Stimulated activated naive CD8-positive, alpha-beta T cell treated with anti-CD3 and anti-CD28 coated beads, Interleukin-15, amount 100 ng/mL, for 72 hours (primary cell): ENCODE measurements at regions not wholly inside any gene's neighbourhood (a gene's known extent, or its start where the extent isn't known, plus 50 kb on each side); places are given as distances from the start of the nearest gene placed in this dataset.

Source experiments
- ATAC-seq: fragments of 150-1000 bp; cut with Tn5 transposase; 2 replicates; pipeline ENCODE4 v1.10.0; 2021; ENCODE audit warnings: mild to moderate bottlenecking, moderate library complexity
- DNase-seq, 2 donors: peaks; one replicate each; pipeline ENCODE4 v3.0.0; 2021 to 2022
- H3K27ac Mint-ChIP-seq, 2 donors: one replicate each; pipeline ENCODE4 v1.8.0; 2022; ENCODE audit warnings: mild to moderate bottlenecking in 2 of 2, mixed read lengths in 2 of 2, moderate library complexity in 2 of 2
- H3K27me3 Mint-ChIP-seq: one replicate; pipeline ENCODE4 v1.8.0; 2022; ENCODE audit warnings: mixed read lengths
- H3K4me1 Mint-ChIP-seq: one replicate; pipeline ENCODE4 v1.8.0; 2022; ENCODE audit warnings: mild to moderate bottlenecking, mixed read lengths
- H3K4me3 Mint-ChIP-seq, 2 donors: one replicate each; pipeline ENCODE4 v1.8.0; 2022; ENCODE audit warnings: mild to moderate bottlenecking in 2 of 2, mixed read lengths in 2 of 2, moderate library complexity in 1 of 2
- H3K9me3 Mint-ChIP-seq, 2 donors: one replicate each; pipeline ENCODE4 v1.8.0; 2022; ENCODE audit warnings: mixed read lengths in 2 of 2

DNA sequence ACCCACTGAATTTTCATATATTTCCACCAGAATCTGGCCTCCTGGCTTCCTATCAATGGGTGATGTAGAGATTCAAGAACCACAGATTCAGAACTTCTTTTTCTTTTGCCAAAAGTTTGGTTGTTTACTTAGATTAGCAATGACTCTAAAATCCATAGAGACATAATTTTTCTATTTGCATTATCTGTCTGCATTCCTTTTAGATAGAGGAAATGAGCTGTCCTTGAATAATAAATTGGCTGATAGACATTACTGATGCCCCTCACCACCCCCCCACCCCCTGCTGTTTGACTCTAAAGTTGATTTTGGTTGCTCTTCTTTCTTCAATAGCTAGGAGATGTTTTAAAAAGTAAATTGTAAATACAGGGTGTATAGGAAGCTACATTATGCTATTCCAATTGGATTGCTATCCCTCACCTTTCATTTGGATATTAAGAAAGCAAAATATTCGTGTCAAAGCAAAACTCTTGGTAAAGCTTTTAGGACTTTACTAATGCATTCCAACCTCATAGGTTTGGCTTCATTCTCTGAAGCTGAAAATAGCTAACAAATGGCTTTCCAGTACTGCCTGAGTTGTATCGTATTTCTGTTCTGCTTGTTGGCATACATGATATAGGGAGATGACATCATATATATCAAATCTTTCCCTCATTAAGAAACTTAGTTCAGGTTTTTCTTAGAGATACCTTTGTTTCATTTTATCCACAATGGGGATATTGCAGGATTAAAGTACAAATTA lies 606.0 kb downstream of the ARL4A start:
- no peaks in the 10 kb centered on the region for H3K9me3 Mint-ChIP-seq
- ATAC-seq (no peak), DNase-seq (no peak)
- no peak overlapping the region for H3K4me3 Mint-ChIP-seq
- H3K27me3 Mint-ChIP-seq: no peaks in the 10 kb centered on the region
- no peaks in the 10 kb centered on the region for H3K4me1 Mint-ChIP-seq
- no peak overlapping the region for H3K27ac Mint-ChIP-seq

DNA sequence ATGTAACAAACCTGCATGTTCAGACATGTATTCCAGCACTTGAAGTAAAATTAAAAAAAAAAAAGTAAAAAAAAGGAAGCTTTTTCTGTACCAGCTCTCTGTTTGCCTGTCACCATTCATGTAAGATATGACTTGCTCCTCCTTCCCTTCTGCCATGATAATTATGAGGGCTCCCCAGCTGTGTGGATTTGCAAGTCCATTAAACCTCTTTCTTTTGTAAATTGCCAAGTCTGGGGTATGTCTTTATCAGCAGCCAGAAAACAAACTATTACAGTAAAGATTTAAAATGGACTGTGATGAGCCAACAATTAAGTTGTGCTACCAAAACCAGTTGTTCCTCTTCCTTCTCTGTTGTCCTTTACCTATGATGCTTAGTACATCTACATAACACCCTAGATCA lies 619.6 kb downstream of the ARL4A start:
- Mint-ChIP-seq H3K27me3 (no peaks in the 10 kb centered on the region), H3K9me3 (no peaks in the 10 kb centered on the region), H3K4me1 (no peaks in the 10 kb centered on the region), H3K4me3 (no peak overlapping the region), H3K27ac (no peak overlapping the region)
- ATAC-seq (no peak), DNase-seq (no peak)

DNA sequence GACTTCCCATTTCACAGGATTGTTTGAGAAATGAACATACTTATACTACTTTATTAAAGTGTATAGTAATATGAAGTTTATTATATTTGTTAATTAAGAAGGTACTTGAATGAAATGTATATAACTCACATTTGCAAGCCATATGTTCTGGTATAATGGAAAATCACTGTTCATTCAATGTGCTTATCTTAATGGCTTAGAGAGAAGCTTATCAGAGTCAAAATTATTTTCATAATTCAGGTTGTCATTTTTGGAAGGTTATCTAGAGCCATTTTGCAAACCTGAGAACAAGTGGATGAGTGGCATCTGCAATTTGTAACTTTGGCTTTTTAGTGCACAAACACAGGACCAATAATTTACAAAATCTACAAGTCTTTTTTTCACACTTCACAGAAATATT lies 621.0 kb downstream of the ARL4A start:
- no peak overlapping the region for H3K4me3 Mint-ChIP-seq
- no peaks in the 10 kb centered on the region for H3K4me1 Mint-ChIP-seq
- no peak overlapping the region for H3K27ac Mint-ChIP-seq
- H3K9me3 Mint-ChIP-seq: no peaks in the 10 kb centered on the region
- no peaks in the 10 kb centered on the region for H3K27me3 Mint-ChIP-seq
- no peak for ATAC-seq
- no peak for DNase-seq

DNA sequence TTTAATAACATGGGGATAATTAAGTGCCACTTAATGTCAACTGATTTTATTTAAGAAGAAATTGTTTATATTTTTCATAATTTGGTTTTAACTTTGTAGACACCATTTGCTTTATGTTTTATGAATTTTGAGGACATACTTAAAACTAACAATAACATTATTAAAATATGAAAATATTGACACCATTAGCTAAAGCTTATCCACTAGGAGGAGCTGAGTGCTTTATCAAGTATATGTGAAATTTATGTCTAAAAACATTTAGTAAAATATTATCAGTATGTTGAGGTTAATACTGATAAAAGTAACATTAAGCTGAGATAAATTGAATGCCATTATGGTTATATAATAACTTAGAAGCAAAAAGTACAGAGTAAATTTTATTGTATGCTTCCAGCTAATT lies 622.1 kb downstream of the ARL4A start:
- no peak overlapping the region for H3K4me3 Mint-ChIP-seq
- no peak overlapping the region for H3K27ac Mint-ChIP-seq
- DNase-seq: no peak
- no peaks in the 10 kb centered on the region for H3K9me3 Mint-ChIP-seq
- no peaks in the 10 kb centered on the region for H3K27me3 Mint-ChIP-seq
- ATAC-seq: no peak
- H3K4me1 Mint-ChIP-seq: no peaks in the 10 kb centered on the region

DNA sequence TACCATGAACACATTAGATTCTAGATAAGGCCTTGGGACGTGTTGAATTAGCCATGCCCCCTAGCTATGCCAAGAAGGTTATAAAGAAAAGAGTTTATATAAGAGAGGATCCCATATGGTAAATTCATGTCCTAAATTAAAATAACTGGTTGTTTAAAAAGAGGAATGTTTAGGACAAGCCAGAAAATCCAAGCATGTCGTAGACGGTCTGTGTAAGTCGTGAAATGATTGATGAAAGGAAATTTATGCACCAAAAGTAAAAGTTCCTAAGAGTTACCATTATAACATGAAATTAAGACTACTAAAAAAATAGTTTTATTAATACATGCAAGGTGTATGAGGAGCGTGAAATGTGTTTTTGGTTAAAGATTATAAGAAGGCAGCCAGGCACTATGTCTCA lies 624.9 kb downstream of the ARL4A start:
- ATAC-seq (no peak), DNase-seq (no peak)
- H3K4me1 Mint-ChIP-seq: no peaks in the 10 kb centered on the region
- no peak overlapping the region for H3K4me3 Mint-ChIP-seq
- H3K27ac Mint-ChIP-seq: no peak overlapping the region
- H3K27me3 Mint-ChIP-seq: no peaks in the 10 kb centered on the region
- H3K9me3 Mint-ChIP-seq: no peaks in the 10 kb centered on the region

DNA sequence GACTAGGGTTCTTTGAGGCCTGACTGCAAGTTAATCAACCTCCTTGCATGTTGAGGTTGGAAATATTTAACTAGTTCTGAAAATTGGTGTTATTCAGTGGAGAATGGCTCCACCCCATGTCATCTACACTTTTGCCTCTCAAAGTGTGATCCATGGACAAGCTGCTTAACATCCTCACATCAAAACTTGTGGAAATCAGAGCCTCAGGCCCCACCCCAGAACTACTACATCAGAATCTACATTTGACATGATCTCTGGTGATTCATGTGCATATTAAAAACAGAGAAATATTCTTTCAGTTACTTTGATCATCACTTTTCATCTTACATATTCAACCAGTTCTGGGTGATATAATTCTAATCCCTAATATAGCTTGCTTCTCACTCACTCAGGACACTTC lies 632.9 kb downstream of the ARL4A start:
- no peak for ATAC-seq
- H3K27ac Mint-ChIP-seq: no peak overlapping the region
- peaks cover 0 to 4% of the 10 kb centered on the region in 2 donors for H3K9me3 Mint-ChIP-seq
- no peaks in the 10 kb centered on the region for H3K27me3 Mint-ChIP-seq
- DNase-seq: no peak
- H3K4me3 Mint-ChIP-seq: no peak overlapping the region
- no peaks in the 10 kb centered on the region for H3K4me1 Mint-ChIP-seq

DNA sequence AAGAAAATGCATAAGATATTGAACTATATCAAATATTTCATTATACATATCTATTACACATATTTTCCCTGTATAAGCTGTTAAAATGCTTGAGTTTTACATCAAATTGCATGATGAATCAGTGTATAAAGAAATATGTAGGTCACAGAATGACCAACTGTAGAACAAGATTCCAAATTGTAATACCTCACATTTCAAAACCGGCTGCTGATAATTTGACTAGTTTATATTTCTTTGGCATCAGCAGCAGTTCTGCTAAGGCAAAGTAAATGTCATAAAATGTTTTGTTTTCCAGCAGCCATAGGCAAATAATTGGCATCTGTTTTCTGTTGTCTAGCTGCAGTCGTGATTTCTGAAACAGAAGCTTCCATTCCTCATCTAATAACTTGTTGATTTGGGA lies 633.9 kb downstream of the ARL4A start:
- Mint-ChIP-seq H3K4me3 (no peak overlapping the region), H3K27ac (no peak overlapping the region), H3K4me1 (no peaks in the 10 kb centered on the region), H3K9me3 (peaks cover 0 to 4% of the 10 kb centered on the region in 2 donors), H3K27me3 (no peaks in the 10 kb centered on the region)
- DNase-seq: no peak
- no peak for ATAC-seq

DNA sequence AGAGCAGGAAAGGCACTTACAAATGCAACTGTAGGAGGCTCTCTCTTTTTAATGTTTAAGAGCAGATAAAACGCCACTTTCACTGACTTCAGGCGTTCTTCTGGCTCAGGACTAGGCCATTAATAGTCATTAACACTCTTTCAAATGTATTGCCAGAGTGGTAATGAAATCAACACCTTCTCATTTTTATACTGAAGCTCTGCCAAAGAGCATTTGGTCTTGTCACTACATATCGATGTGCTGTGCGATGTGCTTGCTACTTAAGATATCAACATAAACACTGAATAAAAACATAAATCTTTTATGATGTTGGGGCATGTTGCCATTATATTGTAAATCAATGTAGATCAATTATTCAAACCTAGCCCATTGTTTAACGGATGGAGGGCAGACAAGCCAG lies 634.7 kb downstream of the ARL4A start:
- Mint-ChIP-seq H3K27me3 (no peaks in the 10 kb centered on the region), H3K4me1 (no peaks in the 10 kb centered on the region), H3K27ac (no peak overlapping the region)

DNA sequence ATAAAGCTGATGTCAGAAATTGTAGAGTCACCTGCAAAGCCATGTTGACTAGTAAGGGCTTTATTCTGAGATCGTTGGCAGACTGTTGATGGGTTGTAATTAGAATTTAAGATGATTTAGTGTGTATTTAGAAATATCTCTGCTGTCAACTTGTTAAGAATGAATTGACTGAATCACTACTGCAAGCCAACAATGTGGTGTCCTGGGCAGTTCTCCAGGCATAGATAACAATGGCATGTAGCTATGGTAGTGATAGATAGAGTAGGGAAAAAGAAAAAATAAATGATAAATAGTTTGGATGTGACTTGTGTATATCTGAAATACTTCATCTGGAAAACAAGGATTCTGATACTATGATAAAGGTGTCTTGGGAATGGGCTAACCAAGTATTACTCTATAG lies 640.2 kb downstream of the ARL4A start:
- Mint-ChIP-seq H3K9me3 (peaks cover 0 to 4% of the 10 kb centered on the region in 2 donors), H3K4me3 (no peak overlapping the region), H3K27me3 (no peaks in the 10 kb centered on the region), H3K27ac (no peak overlapping the region), H3K4me1 (no peaks in the 10 kb centered on the region)
- ATAC-seq (no peak), DNase-seq (no peak)

More for the DNA sequence above, 634.7 kb downstream of the ARL4A start:
- no peak for DNase-seq
- ATAC-seq: no peak
- H3K4me3 Mint-ChIP-seq: no peak overlapping the region
- H3K9me3 Mint-ChIP-seq: peaks cover 0 to 4% of the 10 kb centered on the region in 2 donors

DNA sequence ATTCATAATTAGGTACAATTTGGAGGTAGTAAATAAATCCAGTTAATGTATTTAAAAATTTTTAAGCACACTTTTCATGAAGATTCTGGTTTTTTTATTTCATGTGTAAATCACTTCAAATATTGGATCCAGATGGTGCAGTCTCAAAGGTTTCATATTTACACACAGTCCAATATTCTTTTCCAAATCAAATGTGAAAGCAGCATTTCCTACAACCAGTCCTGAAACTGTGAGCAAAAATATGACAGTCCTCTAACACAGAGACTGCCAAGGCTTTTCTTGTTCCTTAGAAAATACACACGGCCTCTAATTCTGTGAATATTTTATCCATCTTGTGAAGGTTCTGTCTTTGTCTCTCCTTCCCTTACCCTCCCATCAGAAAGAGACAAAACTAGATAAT lies 645.9 kb downstream of the ARL4A start:
- no peak overlapping the region for H3K4me3 Mint-ChIP-seq
- H3K9me3 Mint-ChIP-seq: no peaks in the 10 kb centered on the region
- DNase-seq: no peak
- no peaks in the 10 kb centered on the region for H3K27me3 Mint-ChIP-seq
- no peak overlapping the region for H3K27ac Mint-ChIP-seq
- ATAC-seq: no peak
- H3K4me1 Mint-ChIP-seq: no peaks in the 10 kb centered on the region

DNA sequence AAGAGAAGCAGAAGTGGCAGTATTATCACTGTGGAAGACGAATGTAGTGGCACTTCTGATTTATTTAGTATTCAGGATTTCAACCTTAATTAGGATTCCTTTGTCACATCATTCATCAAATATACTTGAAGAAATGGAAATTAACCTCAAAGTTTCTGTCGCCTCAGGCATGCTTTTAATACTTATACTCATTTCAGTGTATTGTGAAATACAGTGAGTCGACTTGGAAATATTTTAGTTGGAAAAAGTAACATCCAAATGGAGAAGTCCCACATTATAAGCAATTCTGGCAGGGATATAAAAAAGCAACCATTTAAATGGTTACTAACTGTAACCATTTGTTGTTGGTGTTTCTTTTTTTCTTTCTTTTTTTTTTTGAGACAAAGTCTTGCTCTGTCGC lies 648.8 kb downstream of the ARL4A start:
- no peak overlapping the region for H3K27ac Mint-ChIP-seq
- no peak overlapping the region for H3K4me3 Mint-ChIP-seq
- no peaks in the 10 kb centered on the region for H3K4me1 Mint-ChIP-seq
- H3K9me3 Mint-ChIP-seq: no peaks in the 10 kb centered on the region
- ATAC-seq (no peak), DNase-seq (no peak)
- H3K27me3 Mint-ChIP-seq: no peaks in the 10 kb centered on the region

DNA sequence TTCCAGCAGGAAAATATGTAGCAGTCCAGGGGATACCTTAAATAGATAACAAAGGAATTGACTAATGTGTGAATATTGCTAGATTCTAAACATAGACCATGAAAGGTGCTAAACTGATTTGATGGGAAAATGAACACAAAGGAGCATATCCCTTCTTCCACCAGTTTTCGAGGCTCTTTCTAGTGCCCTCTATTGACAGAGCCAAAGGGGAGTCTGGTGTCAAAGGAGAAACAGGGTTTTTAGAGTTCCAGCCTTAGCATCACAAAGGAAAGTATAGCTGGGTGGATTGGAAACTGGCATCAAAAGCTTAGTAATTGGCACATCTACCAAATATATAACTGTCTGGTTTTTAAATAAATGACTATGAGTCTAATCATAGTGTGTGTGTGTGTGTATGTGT lies 636.8 kb downstream of the ETV1 start:
- no peak overlapping the region for H3K4me3 Mint-ChIP-seq
- no peak for DNase-seq
- no peak for ATAC-seq
- H3K27me3 Mint-ChIP-seq: no peaks in the 10 kb centered on the region
- no peak overlapping the region for H3K27ac Mint-ChIP-seq
- H3K9me3 Mint-ChIP-seq: no peaks in the 10 kb centered on the region
- no peaks in the 10 kb centered on the region for H3K4me1 Mint-ChIP-seq

DNA sequence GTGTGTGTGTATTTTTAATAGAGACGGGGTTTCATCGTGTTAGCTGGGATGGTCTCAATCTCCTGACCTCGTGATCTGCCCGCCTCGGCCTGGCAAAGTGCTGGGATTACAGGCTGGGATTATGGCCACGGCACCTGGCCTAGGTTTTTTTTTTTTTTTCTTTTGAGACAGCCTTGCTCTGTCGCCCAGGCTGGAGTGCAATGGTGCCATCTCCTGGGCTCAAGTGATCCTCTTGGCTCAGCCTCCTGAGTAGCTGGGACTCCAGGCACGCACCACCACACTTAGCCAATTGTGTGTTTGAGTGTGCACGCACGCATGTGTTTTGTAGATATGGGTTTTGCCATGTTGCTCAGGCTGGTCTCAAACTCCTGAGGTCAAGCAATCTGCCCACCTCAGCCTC lies 629.8 kb downstream of the ETV1 start:
- no peak for ATAC-seq
- no peak for DNase-seq
- no peaks in the 10 kb centered on the region for H3K4me1 Mint-ChIP-seq
- H3K27ac Mint-ChIP-seq: no peak overlapping the region
- H3K9me3 Mint-ChIP-seq: no peaks in the 10 kb centered on the region
- no peak overlapping the region for H3K4me3 Mint-ChIP-seq
- no peaks in the 10 kb centered on the region for H3K27me3 Mint-ChIP-seq

DNA sequence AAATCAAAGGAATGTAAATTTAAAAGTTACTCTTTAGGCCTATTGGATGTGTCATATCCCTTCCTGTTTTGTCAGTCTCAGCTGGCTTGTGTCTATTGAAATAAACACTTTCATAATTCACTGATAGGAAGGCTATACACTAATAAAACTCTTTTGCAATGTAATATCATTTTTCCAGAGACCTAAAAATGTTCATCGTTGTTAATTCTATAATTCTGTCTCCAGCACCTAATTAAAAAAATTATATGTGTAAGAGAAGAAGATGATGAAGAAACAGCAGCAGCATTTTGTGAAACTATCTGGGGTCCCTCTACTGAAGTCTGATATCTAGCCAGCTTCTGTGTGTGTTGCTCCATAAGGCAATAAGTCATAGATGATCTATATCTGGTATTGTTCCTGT lies 602.7 kb downstream of the ETV1 start:
- no peak for DNase-seq
- H3K4me1 Mint-ChIP-seq: no peaks in the 10 kb centered on the region
- ATAC-seq: no peak
- H3K27me3 Mint-ChIP-seq: no peaks in the 10 kb centered on the region
- no peak overlapping the region for H3K27ac Mint-ChIP-seq
- no peak overlapping the region for H3K4me3 Mint-ChIP-seq
- H3K9me3 Mint-ChIP-seq: no peaks in the 10 kb centered on the region

DNA sequence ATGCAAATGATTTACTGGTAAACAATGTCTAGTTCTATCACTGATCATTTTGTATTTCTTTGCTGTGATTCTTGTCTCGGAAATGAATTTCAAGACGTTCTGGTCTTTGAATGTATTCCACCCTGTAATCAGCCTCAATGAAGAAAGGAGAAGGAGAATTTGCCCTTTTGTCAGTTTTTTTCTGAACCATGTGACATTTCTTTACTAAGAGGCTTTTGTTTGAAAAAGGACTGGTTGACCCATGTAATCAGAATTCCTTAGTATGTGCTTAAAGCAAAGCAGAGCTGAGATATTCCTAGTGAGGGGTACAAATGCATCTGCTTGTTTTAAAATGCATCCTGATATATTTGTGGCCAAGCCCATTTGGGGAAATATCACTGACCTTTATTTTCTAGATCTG lies 581.6 kb downstream of the ETV1 start:
- ATAC-seq (no peak), DNase-seq (no peak)

DNA sequence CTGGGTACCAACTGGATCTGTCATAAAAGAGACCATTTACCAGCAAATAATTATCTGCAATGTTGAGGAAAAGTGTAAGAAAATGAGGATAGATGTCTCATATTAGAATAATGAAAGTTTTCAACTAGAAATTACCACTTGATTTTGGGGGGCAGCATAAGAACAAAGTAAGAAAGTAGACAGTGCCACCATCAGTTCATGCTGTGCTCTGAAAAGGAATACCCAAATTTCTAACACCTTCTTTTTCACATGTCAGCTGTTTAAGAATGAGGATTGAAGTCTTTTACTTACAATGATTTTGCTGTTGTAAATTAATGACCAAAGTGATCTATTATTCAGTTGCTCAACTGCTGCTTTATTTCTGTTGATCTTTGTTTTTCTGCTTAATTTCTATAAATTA lies 578.3 kb downstream of the ETV1 start:
- DNase-seq (no peak), ATAC-seq (no peak)
- H3K4me1 Mint-ChIP-seq: no peaks in the 10 kb centered on the region
- no peak overlapping the region for H3K4me3 Mint-ChIP-seq
- no peaks in the 10 kb centered on the region for H3K9me3 Mint-ChIP-seq
- H3K27ac Mint-ChIP-seq: no peak overlapping the region
- no peaks in the 10 kb centered on the region for H3K27me3 Mint-ChIP-seq

More for the DNA sequence above, 581.6 kb downstream of the ETV1 start:
- no peak overlapping the region for H3K27ac Mint-ChIP-seq
- no peaks in the 10 kb centered on the region for H3K27me3 Mint-ChIP-seq
- H3K4me3 Mint-ChIP-seq: no peak overlapping the region
- H3K9me3 Mint-ChIP-seq: no peaks in the 10 kb centered on the region
- H3K4me1 Mint-ChIP-seq: no peaks in the 10 kb centered on the region

DNA sequence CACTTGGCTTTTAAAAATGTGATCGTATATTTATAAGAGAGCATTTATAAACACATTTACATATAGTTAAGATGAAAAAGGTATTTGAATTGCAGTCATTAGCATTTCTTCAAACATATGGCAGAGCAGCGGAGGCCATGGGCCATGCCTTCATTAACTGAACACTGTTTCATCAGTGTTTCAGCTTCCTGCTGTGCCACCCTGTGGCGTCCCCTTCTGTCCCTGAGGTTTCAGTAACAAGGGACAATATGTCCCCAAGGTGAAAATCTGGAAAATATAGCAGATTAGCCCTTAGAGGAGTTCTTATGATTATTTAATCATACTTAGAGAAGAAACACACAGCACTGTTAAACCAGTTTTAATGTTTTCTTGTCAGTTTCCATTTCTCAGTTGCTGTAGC lies 577.8 kb downstream of the ETV1 start:
- Mint-ChIP-seq H3K27ac (no peak overlapping the region), H3K4me1 (no peaks in the 10 kb centered on the region), H3K27me3 (no peaks in the 10 kb centered on the region), H3K4me3 (no peak overlapping the region), H3K9me3 (no peaks in the 10 kb centered on the region)
- ATAC-seq (no peak), DNase-seq (no peak)
